GM21381 (cell line): ENCODE measurements at regions not wholly inside any gene's neighbourhood (a gene's known extent, or its start where the extent isn't known, plus 50 kb on each side); places are given as distances from the start of the nearest gene placed in this dataset.
"Not testable (repeated sequence)": the region's sequence is repeated elsewhere in the genome, so short reads cannot be mapped to it uniquely, and the experiment has no call there.

Experiments
- ATAC-seq: cut with Tn5 transposase; IDR thresholded peaks from one replicate; pipeline ENCODE4 v1.9.1; 2021; ENCODE audit warnings: mild to moderate bottlenecking, moderate library complexity; ENCODE audit not compliant: unreplicated experiment

- no peak for ATAC-seq
These were observed 905.2 kb downstream of the TRAM1L1 start for GRCh38 chr4:116180157-116180601.

DNA sequence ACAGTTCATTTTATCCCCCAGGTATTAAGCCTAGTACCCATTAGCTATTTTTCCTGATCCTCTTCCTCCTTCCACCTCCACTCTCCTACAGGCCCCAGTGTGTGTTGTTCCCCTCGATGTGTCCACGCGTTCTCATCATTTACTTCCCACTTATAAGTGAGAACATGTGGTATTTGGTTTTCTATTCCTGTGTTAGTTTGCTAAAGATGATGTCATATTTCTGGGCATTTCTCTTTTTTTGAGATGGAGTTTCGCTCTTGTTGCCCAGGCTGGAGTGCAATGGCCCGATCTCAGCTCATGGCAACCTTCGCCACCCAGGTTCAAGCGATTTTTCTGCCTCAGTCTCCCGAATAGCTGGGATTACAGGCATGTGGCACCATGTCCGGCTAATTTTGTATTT lies 934.0 kb downstream of the TRAM1L1 start:
- ATAC-seq: not testable (repeated sequence)

DNA sequence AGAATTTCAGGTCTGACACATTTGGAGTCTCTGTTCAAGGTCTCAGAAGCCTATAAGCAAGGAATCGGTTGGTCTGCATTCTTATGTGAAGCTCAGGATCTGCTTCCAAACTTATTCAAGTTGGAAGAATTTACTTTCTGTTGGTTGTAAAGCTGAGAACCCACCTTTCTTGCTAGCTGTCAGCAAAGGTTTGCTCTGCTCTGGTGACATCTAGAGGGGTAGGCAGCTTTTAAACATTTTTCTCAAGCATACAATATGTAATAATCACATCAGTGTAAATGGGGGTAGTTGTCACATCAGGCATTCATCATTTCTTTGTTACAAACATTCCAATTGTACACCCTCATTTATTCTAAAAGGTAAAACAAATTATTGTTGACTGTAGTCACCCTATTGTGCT lies 935.2 kb downstream of the TRAM1L1 start:
- no peak for ATAC-seq

DNA sequence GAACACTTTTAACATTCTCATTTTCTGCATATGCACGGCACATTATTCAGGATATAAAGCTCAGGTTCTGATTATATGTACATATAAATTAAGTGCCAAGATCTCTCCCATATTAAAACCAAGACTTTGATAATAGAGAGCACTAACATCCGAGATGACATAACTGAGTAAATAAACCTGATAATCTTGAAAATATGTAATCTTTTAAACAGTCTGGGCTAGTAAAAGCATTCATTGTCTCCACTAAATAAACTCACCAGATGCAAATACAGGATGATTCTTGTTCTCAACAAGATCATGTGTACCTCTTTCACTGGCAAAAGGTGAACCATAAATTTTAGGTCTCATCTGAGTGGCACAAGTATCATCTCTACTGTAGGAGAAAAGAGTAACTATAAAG lies 942.2 kb downstream of the TRAM1L1 start:
- ATAC-seq: no peak

GRCh38 chr4:116132946-116133345 lies 952.4 kb downstream of the TRAM1L1 start:
- ATAC-seq: no peak

GRCh38 chr4:116126794-116127193 lies 958.6 kb downstream of the TRAM1L1 start:
- ATAC-seq: no peak

GRCh38 chr4:116122124-116122523 lies 963.3 kb downstream of the TRAM1L1 start:
- ATAC-seq: no peak

- no peak for ATAC-seq
These were observed 967.2 kb downstream of the TRAM1L1 start for GRCh38 chr4:116118221-116118620.

- ATAC-seq: not testable (repeated sequence)
These were observed 972.5 kb downstream of the TRAM1L1 start for GRCh38 chr4:116112861-116113260.

DNA sequence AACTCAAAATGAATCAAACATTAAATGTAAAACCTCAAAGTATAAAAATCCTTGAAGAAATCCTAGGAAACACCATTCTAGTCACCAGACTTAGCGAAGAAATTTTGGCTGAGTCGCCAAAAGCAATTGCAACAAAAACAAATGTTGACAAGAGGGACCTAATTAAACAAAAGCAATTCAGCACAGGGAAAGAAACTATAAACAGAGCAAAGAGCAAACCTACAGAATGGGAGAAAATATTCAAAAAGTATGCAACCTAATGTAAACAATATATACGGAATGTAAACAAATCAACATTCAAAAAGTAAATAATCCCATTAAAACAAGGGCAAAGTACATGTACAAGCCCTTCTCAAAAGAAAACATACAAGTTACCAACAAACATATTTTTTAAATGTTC lies 974.7 kb downstream of the TRAM1L1 start:
- no peak for ATAC-seq

GRCh38 chr4:116108606-116109005 lies 976.8 kb downstream of the TRAM1L1 start:
- no peak for ATAC-seq

- ATAC-seq: no peak
These were observed 984.1 kb downstream of the TRAM1L1 start for GRCh38 chr4:116101321-116101720.

DNA sequence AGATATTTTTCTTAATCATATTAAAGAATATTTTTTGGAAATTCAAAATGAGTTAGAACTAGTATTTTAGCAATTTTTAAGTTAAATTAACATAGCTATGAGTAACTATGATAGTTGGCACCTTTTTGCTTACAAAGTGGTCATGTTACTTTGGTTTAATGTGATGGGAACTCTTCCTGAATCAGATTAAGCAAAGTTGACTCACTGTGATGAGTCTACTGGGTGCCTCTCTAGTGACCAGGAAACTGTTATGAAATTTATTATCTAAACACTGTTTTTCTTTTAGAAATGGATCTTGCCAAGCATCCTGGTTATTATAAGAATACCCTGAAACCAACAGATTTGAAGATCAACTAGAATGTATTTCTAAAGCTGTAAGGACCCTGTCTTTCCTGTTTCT lies 985.8 kb downstream of the TRAM1L1 start:
- no peak for ATAC-seq

- not testable (repeated sequence) for ATAC-seq
These were observed 983.9 kb upstream of the NDST4 start for GRCh38 chr4:116097353-116097752.

DNA sequence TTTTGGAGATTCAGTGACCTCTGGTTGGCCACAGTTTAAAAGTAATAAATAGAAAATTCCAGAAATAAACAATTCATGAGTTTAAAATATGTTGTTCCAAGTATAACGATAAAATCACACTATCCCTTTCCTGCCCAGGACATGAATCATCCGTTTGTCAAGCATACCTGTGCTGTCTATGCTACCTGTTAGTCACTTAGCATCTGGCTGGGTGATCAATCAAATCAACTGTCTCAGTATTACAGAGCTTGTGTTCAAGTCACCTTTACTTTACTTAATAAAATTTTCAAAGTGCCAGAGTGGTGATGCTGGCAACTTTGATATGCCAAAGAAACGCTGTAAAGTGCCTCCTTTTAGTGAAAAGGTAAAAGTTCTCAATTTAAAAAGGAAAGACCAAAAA lies 979.5 kb upstream of the NDST4 start:
- ATAC-seq: no peak

DNA sequence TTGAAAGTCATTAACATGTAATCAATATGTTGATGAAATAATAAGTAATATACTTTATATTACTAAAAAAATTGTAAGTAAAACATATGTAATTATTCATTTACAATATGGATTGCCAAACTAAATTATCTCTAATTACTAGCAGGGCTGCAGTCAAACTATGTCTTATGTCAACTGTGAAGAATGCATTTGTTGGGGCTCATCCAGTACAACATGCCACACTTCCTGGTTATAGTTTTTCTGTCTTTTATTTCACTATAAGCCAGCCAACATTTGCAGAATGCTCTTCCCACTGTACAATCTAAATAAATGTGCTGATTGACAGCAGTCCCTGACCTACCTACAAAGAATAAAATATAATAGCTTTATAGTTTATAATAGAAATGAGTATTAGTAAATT lies 975.4 kb upstream of the NDST4 start:
- ATAC-seq: no peak

- ATAC-seq: no peak
These were observed 969.5 kb upstream of the NDST4 start for GRCh38 chr4:116082808-116083366.

GRCh38 chr4:116073051-116073450 lies 959.6 kb upstream of the NDST4 start:
- no peak for ATAC-seq

GRCh38 chr4:116070283-116070682 lies 956.9 kb upstream of the NDST4 start:
- no peak for ATAC-seq

- no peak for ATAC-seq
These were observed 953.4 kb upstream of the NDST4 start for GRCh38 chr4:116066711-116067245.

GRCh38 chr4:116064331-116064730 lies 950.9 kb upstream of the NDST4 start:
- no peak for ATAC-seq

- ATAC-seq: no peak
These were observed 945.9 kb upstream of the NDST4 start for GRCh38 chr4:116059361-116059760.

DNA sequence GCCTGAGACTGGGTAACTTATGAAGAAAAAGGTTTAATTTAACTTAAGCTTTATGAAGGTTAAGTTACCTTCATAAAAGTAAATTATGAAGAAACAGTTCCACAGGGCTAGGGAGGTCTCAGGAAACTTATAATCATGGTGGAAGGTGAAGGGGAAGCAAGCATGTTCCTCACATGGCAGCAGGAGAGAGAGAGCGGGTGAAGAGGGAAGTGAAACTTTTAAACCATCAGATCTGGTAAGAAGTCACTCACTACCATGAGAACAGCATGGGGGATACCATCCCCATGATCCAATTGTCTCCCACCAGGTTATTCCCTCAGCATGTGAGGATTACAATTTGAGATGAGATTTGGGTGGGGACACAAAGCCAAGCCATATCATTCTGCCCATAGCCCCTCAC lies 944.7 kb upstream of the NDST4 start:
- no peak for ATAC-seq
